ENCODE measurements at regions not wholly inside any gene's neighbourhood (a gene's known extent, or its start where the extent isn't known, plus 50 kb on each side); places are given as distances from the start of the nearest gene placed in this dataset.

DNA sequence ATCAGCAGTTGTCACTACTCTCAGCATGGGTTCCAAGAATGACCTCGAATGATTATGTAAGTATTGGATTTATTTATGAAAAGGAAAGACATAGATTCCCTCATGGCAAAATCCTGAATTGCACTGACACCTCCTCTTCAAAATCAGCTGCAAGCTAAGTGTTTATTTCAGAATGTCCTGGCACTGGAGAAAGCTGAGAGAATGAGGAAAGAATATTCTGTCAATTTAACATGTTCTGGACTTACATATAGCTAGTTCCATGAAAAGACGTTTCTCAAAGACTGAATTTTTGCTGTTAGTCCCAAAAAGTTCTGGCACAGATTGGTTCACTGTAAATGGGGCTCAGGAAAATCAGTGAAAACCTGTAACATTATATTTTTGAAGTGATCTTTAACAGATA is 120.3 kb downstream of the NREP start:
- TF ChIP-seq, protein P1, sequence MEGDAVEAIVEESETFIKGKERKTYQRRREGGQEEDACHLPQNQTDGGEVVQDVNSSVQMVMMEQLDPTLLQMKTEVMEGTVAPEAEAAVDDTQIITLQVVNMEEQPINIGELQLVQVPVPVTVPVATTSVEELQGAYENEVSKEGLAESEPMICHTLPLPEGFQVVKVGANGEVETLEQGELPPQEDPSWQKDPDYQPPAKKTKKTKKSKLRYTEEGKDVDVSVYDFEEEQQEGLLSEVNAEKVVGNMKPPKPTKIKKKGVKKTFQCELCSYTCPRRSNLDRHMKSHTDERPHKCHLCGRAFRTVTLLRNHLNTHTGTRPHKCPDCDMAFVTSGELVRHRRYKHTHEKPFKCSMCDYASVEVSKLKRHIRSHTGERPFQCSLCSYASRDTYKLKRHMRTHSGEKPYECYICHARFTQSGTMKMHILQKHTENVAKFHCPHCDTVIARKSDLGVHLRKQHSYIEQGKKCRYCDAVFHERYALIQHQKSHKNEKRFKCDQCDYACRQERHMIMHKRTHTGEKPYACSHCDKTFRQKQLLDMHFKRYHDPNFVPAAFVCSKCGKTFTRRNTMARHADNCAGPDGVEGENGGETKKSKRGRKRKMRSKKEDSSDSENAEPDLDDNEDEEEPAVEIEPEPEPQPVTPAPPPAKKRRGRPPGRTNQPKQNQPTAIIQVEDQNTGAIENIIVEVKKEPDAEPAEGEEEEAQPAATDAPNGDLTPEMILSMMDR (IDR thresholded peaks at IDR 0.05; ENCODE audit: insufficient read depth, low read length, poor library complexity, severe bottlenecking) = no peak
- H3K4me3 ChIP-seq (ENCODE audit: low read depth, low read length) = no peak overlapping the region
- no peaks in the 10 kb centered on the region for H3K27me3 ChIP-seq (ENCODE audit: control insufficient read depth, insufficient read depth, low read length)
- H3K36me3 ChIP-seq (ENCODE audit: control insufficient read depth, insufficient read depth, low read length) = no peaks in the 10 kb centered on the region
- no peak for DNase-seq (ENCODE audit: low read depth)

DNA sequence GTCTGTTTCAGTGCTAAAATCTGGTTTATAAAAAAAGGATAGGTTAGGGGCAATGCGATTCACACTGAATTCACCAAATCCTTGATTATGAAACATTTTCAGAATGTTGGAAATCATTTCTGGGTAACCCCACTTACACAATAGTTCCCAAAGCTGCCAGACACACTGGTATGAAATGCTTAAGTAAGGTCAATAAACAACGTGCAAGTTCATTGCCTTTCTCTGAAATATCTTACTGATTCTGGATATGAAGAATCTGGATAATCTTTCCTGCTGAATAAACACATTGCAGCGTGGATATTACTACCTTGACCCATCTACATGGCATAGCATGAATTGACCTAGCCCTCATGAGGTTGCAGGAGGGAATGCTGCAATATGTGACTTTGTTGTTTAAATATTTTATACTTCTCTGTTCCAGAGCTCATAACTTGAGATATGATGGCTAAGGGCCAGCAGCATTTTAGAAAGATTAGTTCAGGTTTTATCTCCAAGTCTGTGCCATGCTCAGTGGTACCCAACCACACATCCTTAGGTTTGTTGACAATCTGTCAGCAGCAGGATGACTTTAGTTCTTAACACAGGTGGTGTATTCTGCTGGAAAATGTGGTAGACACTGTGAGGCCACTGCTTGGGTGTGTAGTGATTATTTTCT is 121.0 kb downstream of the NREP start:
- Histone ChIP-seq H3K4me3 (ENCODE audit: low read depth, low read length) (no peak overlapping the region), H3K36me3 (ENCODE audit: control insufficient read depth, insufficient read depth, low read length) (no peaks in the 10 kb centered on the region), H3K27me3 (ENCODE audit: control insufficient read depth, insufficient read depth, low read length) (no peaks in the 10 kb centered on the region)
- TF ChIP-seq, protein P1 (IDR thresholded peaks at IDR 0.05; ENCODE audit: insufficient read depth, low read length, poor library complexity, severe bottlenecking) = no peak
- DNase-seq (ENCODE audit: low read depth) = no peak

DNA sequence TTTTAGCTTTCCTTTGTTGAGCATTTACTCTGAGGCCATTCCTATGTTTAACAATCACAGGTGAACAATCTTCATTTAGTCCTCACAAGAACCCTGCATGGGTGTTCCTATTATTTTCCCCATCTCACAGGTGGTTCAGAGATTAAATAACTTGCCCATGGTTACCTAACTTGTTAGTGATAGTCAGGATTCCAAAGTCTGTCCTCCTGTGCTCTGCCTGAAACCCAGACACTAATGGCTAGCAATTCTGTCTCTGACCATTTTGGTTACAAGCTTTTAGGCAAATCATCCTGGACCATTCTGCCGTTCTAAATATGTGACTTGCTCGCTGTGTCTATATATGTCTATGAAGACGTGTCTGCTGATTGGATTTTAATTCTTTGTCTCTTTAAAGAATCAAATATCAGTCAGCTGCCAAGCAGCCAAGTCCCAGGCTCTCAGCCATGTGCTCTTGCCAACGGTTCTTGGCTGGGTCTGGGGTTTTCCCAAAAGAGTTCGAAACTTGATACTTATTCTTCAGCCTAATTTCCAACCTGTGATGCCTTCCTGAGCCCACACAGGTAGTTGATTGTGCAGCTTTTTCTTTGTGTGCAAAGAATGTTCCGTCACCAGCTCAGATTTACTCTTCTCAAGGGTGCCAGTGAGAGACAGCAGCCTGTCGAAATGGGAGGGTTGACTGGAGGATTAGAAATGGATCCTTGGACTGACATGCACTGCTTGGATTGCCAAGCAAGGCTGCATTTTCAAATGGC is 121.7 kb downstream of the NREP start:
- no peak for DNase-seq (ENCODE audit: low read depth)
- Histone ChIP-seq H3K27me3 (ENCODE audit: control insufficient read depth, insufficient read depth, low read length) (no peaks in the 10 kb centered on the region), H3K36me3 (ENCODE audit: control insufficient read depth, insufficient read depth, low read length) (no peaks in the 10 kb centered on the region), H3K4me3 (ENCODE audit: low read depth, low read length) (no peak overlapping the region)
- TF ChIP-seq, protein P1 (IDR thresholded peaks at IDR 0.05; ENCODE audit: insufficient read depth, low read length, poor library complexity, severe bottlenecking) = no peak

DNA sequence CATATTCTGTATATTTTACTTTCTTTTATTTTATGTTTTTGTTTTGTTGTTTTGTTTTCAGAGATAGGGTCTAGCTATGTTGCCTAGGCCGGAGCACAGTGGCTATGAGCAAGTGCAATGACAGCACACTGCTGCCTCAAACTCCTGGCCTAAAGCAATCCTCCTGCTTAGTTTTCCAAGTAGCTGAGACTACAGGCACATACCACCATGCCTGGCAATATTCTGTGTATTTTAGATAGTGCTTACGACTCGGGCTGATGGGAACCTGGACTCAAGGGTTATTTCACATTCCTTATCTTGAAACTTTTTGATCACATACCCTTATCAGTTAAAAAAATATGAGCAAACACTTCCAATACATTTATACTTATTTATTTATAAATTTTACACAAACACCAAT is 119.0 kb upstream of the STARD4 start:
- DNase-seq (ENCODE audit: low read depth) = no peak
- Histone ChIP-seq H3K27me3 (ENCODE audit: control insufficient read depth, insufficient read depth, low read length) (no peaks in the 10 kb centered on the region), H3K4me3 (ENCODE audit: low read depth, low read length) (no peak overlapping the region), H3K36me3 (ENCODE audit: control insufficient read depth, insufficient read depth, low read length) (no peaks in the 10 kb centered on the region)
- TF ChIP-seq, protein P1 (IDR thresholded peaks at IDR 0.05; ENCODE audit: insufficient read depth, low read length, poor library complexity, severe bottlenecking) = no peak

DNA sequence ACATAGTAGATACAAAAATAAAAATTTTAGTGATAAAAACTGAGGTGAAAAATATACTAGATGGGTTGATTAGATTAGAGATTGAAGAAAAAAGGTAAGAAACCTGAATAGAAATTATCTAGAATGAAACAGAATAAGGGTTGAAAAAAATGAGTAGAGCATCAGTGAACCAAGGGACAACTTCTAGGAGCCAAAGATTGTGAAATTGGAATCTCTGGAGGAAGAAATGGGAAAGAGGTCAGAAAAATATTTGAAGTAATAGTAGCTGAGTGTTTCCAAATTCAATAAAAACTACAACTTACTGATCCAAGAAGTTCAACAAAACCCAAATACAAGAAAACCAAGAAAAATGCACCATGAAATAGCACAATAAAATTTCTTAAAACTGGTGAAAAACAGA is 116.6 kb upstream of the STARD4 start:
- Histone ChIP-seq H3K4me3 (ENCODE audit: low read depth, low read length) (no peak overlapping the region), H3K36me3 (ENCODE audit: control insufficient read depth, insufficient read depth, low read length) (no peaks in the 10 kb centered on the region), H3K27me3 (ENCODE audit: control insufficient read depth, insufficient read depth, low read length) (no peaks in the 10 kb centered on the region)
- DNase-seq (ENCODE audit: low read depth) = no peak
- TF ChIP-seq, protein P1 (IDR thresholded peaks at IDR 0.05; ENCODE audit: insufficient read depth, low read length, poor library complexity, severe bottlenecking) = no peak

Measured in kidney epithelial cell (primary cell).